ENCODE measurements at regions not wholly inside any gene's neighbourhood (a gene's known extent, or its start where the extent isn't known, plus 50 kb on each side); places are given as distances from the start of the nearest gene placed in this dataset.

DNA sequence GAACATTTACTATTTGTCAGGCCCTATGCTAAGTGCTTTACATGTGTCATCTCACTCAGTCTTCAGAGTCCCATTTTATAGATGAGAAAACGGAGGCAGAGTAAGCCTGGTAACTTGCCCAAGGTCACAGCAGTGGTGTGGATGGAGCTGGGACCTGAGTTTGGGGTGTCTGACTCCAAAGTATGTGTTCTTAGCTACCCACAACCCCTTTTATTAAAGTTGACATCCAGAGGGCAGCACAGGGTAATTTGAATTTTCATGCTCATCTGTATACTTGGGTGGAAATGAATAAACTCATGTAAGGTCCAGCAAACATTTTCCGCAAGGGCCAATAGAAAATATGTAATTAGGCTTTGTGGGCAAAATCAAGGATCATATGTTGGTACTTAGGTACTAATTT is 93.4 kb upstream of the SLC25A48 start:
- TF ChIP-seq, protein P1, sequence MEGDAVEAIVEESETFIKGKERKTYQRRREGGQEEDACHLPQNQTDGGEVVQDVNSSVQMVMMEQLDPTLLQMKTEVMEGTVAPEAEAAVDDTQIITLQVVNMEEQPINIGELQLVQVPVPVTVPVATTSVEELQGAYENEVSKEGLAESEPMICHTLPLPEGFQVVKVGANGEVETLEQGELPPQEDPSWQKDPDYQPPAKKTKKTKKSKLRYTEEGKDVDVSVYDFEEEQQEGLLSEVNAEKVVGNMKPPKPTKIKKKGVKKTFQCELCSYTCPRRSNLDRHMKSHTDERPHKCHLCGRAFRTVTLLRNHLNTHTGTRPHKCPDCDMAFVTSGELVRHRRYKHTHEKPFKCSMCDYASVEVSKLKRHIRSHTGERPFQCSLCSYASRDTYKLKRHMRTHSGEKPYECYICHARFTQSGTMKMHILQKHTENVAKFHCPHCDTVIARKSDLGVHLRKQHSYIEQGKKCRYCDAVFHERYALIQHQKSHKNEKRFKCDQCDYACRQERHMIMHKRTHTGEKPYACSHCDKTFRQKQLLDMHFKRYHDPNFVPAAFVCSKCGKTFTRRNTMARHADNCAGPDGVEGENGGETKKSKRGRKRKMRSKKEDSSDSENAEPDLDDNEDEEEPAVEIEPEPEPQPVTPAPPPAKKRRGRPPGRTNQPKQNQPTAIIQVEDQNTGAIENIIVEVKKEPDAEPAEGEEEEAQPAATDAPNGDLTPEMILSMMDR (IDR thresholded peaks at IDR 0.05) = no peak
- TF ChIP-seq ZFX (IDR thresholded peaks at IDR 0.05; ENCODE audit: borderline replicate concordance) = no peak

All from 22Rv1 (cell line).